H1 (cell line): ENCODE measurements at regions not wholly inside any gene's neighbourhood (a gene's known extent, or its start where the extent isn't known, plus 50 kb on each side); places are given as distances from the start of the nearest gene placed in this dataset.

ENCODE experiments used
- CTCF ChIA-PET: fragments of 300-600 bp; sonication (Branson Sonifier 250); formaldehyde crosslinking; loops from one replicate; lab custom pipeline; 2021; ENCODE audit not compliant: partially characterized antibody; lab: Charles Lee
- POLR2A ChIA-PET: fragments of 300-600 bp; sonication (Branson Sonifier 250); formaldehyde crosslinking; loops from one replicate; lab custom pipeline; 2021; ENCODE audit warnings: inconsistent platforms; ENCODE audit not compliant: partially characterized antibody; lab: Charles Lee
- DNase-seq, 2 experiments: peaks; one replicate each; pipeline versions ENCODE4 v3.0.0 to v3.0.0-alpha.2; 2010 to 2022; ENCODE audit warnings: low spot score in 2 of 2, low read depth in 1 of 2, mixed read lengths in 1 of 2
- FAIRE-seq: peaks from 2 replicates; lab custom pipeline; 2011; peaks lifted over from hg19 to GRCh38; lab: Jason Lieb, UNC
- H2AFZ ChIP-seq: 2 replicates; pipeline ENCODE4 v1.8.1; 2012; ENCODE audit warnings: low read length, inconsistent platforms
- H2AK5ac ChIP-seq: 2 replicates; pipeline ENCODE4 v1.6.1; 2013; ENCODE audit warnings: low read depth, low read length
- H2BK120ac ChIP-seq: replicated peaks from 2 replicates; pipeline ENCODE3; 2013; ENCODE audit warnings: low read depth, low read length, inconsistent platforms
- H2BK12ac ChIP-seq: 2 replicates; pipeline ENCODE4 v1.6.1; 2013; ENCODE audit warnings: low read depth, low read length
- H2BK15ac ChIP-seq: 2 replicates; pipeline ENCODE4 v1.6.1; 2013; ENCODE audit warnings: low read length
- H2BK20ac ChIP-seq: 2 replicates; pipeline ENCODE4 v1.6.1; 2013; ENCODE audit warnings: low read length
- H2BK5ac ChIP-seq: 2 replicates; pipeline ENCODE4 v1.6.1; 2013; ENCODE audit warnings: low read depth, low read length
- H3K14ac ChIP-seq: 2 replicates; pipeline ENCODE4 v1.6.1; 2013; ENCODE audit warnings: inconsistent platforms; ENCODE audit not compliant: insufficient read length
- H3K18ac ChIP-seq: 2 replicates; pipeline ENCODE4 v1.6.1; 2013; ENCODE audit warnings: low read length; ENCODE audit errors: extremely low read depth
- H3K23ac ChIP-seq: 2 replicates; pipeline ENCODE4 v1.6.1; 2013; ENCODE audit warnings: inconsistent platforms; ENCODE audit not compliant: insufficient read length
- H3K23me2 ChIP-seq: 2 replicates; pipeline ENCODE4 v1.6.1; 2013; ENCODE audit warnings: low read depth, low read length
- H3K27ac ChIP-seq: 2 replicates; pipeline ENCODE4 v1.6.1; 2011; ENCODE audit warnings: low read depth, low read length, inconsistent platforms
- H3K27me3 ChIP-seq, 4 experiments: replicated peaks in 1 of 4; 1 replicate in 1 of 4; 2 replicates in 3 of 4; pipeline versions ENCODE4 v1.6.1 to v1.8.1; 2011 to 2013; ENCODE audit warnings: low read length in 3 of 4, mild to moderate bottlenecking in 3 of 4, inconsistent platforms in 2 of 4, mixed read lengths in 2 of 4, moderate library complexity in 1 of 4; ENCODE audit not compliant: control insufficient read depth in 3 of 4, insufficient read depth in 3 of 4; ENCODE audit errors: extremely low read depth in 1 of 4
- H3K36me3 ChIP-seq, 4 experiments: 2 replicates each; pipeline versions ENCODE4 v1.6.1 to v1.8.1; 2011 to 2013; ENCODE audit warnings: mild to moderate bottlenecking in 4 of 4, low read length in 3 of 4, moderate library complexity in 2 of 4, control low read depth in 1 of 4, inconsistent platforms in 1 of 4; ENCODE audit not compliant: insufficient read depth in 4 of 4, control insufficient read depth in 2 of 4
- H3K4ac ChIP-seq: replicated peaks from 2 replicates; pipeline ENCODE3; 2013; ENCODE audit warnings: low read length, low read depth, mixed read lengths, inconsistent platforms; ENCODE audit not compliant: insufficient read length
- H3K4me1 ChIP-seq, 4 experiments: replicated peaks in 1 of 4; 1 replicate in 1 of 4; 2 replicates in 3 of 4; pipeline versions ENCODE4 v1.6.1 to v1.8.1; 2011 to 2013; ENCODE audit warnings: low read length in 3 of 4, inconsistent platforms in 2 of 4, mixed read lengths in 1 of 4; ENCODE audit not compliant: insufficient read depth in 4 of 4, control insufficient read depth in 3 of 4
- H3K4me2 ChIP-seq, 2 experiments: 2 replicates each; pipeline versions ENCODE4 v1.6.1 to v1.8.1; 2011 to 2013; ENCODE audit warnings: low read depth in 2 of 2, low read length in 2 of 2, control low read depth in 1 of 2, inconsistent platforms in 1 of 2, mild to moderate bottlenecking in 1 of 2; ENCODE audit not compliant: insufficient read depth in 1 of 2
- H3K4me3 ChIP-seq, 4 experiments: fragments of 200-600, 300-600 bp in 1 of 4; sonication (generic), shearing (Covaris generic), sonication (Bioruptor Twin) in 1 of 4; 2 replicates each; pipeline versions ENCODE4 v1.5.1 to v1.8.1; 2011 to 2016; ENCODE audit warnings: low read length in 4 of 4, low read depth in 3 of 4, control low read depth in 2 of 4, inconsistent platforms in 2 of 4, mild to moderate bottlenecking in 2 of 4, mixed read lengths in 1 of 4, moderate library complexity in 1 of 4; ENCODE audit not compliant: insufficient read depth in 2 of 4; ENCODE audit errors: extremely low read depth in 1 of 4
- H3K56ac ChIP-seq: replicated peaks from 2 replicates; pipeline ENCODE3; 2013; ENCODE audit warnings: low read depth, mild to moderate bottlenecking, mixed read lengths, low read length, inconsistent platforms; ENCODE audit not compliant: insufficient read length
- H3K79me1 ChIP-seq: 2 replicates; pipeline ENCODE4 v1.6.1; 2013; ENCODE audit warnings: low read depth, low read length, control low read depth
- H3K79me2 ChIP-seq, 2 experiments: 2 replicates each; pipeline versions ENCODE4 v1.6.1 to v1.8.1; 2012 to 2013; ENCODE audit warnings: low read length in 2 of 2, mild to moderate bottlenecking in 2 of 2, inconsistent platforms in 1 of 2; ENCODE audit not compliant: insufficient read depth in 2 of 2, control insufficient read depth in 1 of 2
- H3K9ac ChIP-seq, 4 experiments: replicated peaks in 1 of 4; 1 replicate in 1 of 4; 2 replicates in 3 of 4; pipeline versions ENCODE4 v1.6.1 to v1.8.1; 2011 to 2013; ENCODE audit warnings: low read depth in 3 of 4, low read length in 3 of 4, control low read depth in 2 of 4, mild to moderate bottlenecking in 2 of 4, moderate library complexity in 2 of 4, inconsistent platforms in 1 of 4; ENCODE audit errors: extremely low read depth in 1 of 4
- H3K9me3 ChIP-seq, 2 experiments: 2 replicates each; pipeline versions ENCODE4 v1.6.1 to v1.8.1; 2012 to 2013; ENCODE audit warnings: mild to moderate bottlenecking in 2 of 2, moderate library complexity in 2 of 2, control low read depth in 1 of 2, inconsistent platforms in 1 of 2, low read depth in 1 of 2, low read length in 1 of 2, mixed read lengths in 1 of 2; ENCODE audit not compliant: insufficient read depth in 2 of 2
- H4K20me1 ChIP-seq, 2 experiments: replicated peaks in 1 of 2; 2 replicates each; pipeline versions ENCODE3 to v1.8.1; 2011 to 2013; ENCODE audit warnings: inconsistent platforms in 2 of 2, low read length in 2 of 2, mild to moderate bottlenecking in 1 of 2; ENCODE audit not compliant: insufficient read depth in 2 of 2, control insufficient read depth in 1 of 2
- H4K5ac ChIP-seq: 2 replicates; pipeline ENCODE4 v1.6.1; 2013; ENCODE audit warnings: low read length, low read depth, mixed read lengths, inconsistent platforms; ENCODE audit not compliant: insufficient read length
- H4K8ac ChIP-seq: 2 replicates; pipeline ENCODE4 v1.8.0; 2013; ENCODE audit warnings: mild to moderate bottlenecking, moderate library complexity, low read length, inconsistent platforms; ENCODE audit not compliant: insufficient read depth; ENCODE audit errors: extremely low read depth
- H4K91ac ChIP-seq: replicated peaks from 2 replicates; pipeline ENCODE3; 2013; ENCODE audit warnings: low read length, mixed read lengths, inconsistent platforms; ENCODE audit not compliant: insufficient read length
- CHD1 ChIP-seq: IDR thresholded peaks from 2 replicates; pipeline ENCODE4 v1.6.1; 2012; ENCODE audit warnings: low read depth, low read length, improper control_type of control experiment
- EZH2 ChIP-seq: fragments of 200-600 bp; sonication (generic); IDR thresholded peaks from 2 replicates; pipeline ENCODE4 v1.7.1; 2012; ENCODE audit warnings: low read depth, mild to moderate bottlenecking, moderate library complexity, low read length, inconsistent platforms; ENCODE audit not compliant: severe bottlenecking
- JUN ChIP-seq: IDR thresholded peaks from 2 replicates; pipeline ENCODE4 v1.6.1; 2011; ENCODE audit warnings: low read depth, mild to moderate bottlenecking, improper control_type of control experiment, low read length
- PHF8 ChIP-seq: fragments of 200-600 bp; sonication (generic); conservative IDR thresholded peaks from 2 replicates; pipeline ENCODE4 v1.7.1; 2012; ENCODE audit warnings: low read depth, mild to moderate bottlenecking, inconsistent platforms, low read length, moderate library complexity
- RAD21 ChIP-seq, 2 experiments: IDR thresholded peaks in 1 of 2; conservative IDR thresholded peaks in 1 of 2; 2 replicates each; pipeline ENCODE4 v1.6.1; 2011; ENCODE audit warnings: low read depth in 2 of 2, low read length in 2 of 2, improper control_type of control experiment in 1 of 2, inconsistent platforms in 1 of 2, mild to moderate bottlenecking in 1 of 2, moderate library complexity in 1 of 2
- RXRA ChIP-seq: IDR thresholded peaks from 2 replicates; pipeline ENCODE4 v1.6.1; 2011; ENCODE audit warnings: low read depth, mild to moderate bottlenecking, low read length, moderate library complexity; ENCODE audit not compliant: insufficient read depth
- SRF ChIP-seq: IDR thresholded peaks from 2 replicates; pipeline ENCODE4 v1.6.1; 2011; ENCODE audit warnings: mild to moderate bottlenecking, low read depth, low read length, moderate library complexity
- WGBS, 2 experiments: shearing (Covaris generic) in 1 of 2; methylation state at CpG; one replicate each; pipeline versions ENCODE4 v1.1.6 to v1.1.7; 2013 to 2015; ENCODE audit warnings: low lambda C conversion rate in 2 of 2, mixed read lengths in 2 of 2, inconsistent platforms in 1 of 2, low coverage in 1 of 2, missing lambda C conversion rate in 1 of 2; ENCODE audit not compliant: insufficient replicate concordance in 2 of 2, insufficient coverage in 1 of 2, insufficient read length in 1 of 2; ENCODE audit errors: extremely low coverage in 1 of 2, missing lambda C conversion rate in 1 of 2; 5-methylcytosine and 5-hydroxymethylcytosine counted together

- Histone ChIP-seq H3K56ac (no peak overlapping the region), H4K20me1 (no peaks in the 10 kb centered on the region), H2AFZ (no peak overlapping the region), H3K27ac (no peak overlapping the region), H2BK5ac (peak overlapping the region; percentile 61; the same call in 1 of the 2 replicates), H3K4me1 (peaks cover 0 to 21% (median 13%) of the 10 kb centered on the region in 4 experiments; a peak in 5 of 7 replicates), H3K9me3 (no peaks in the 10 kb centered on the region), H3K23me2 (no peaks in the 10 kb centered on the region), H3K9ac (no peak overlapping the region), H3K18ac (0 out of 2 replicates have a peak overlapping the region, but pooled peaks have one; percentile 49), H3K79me2 (no peaks in the 10 kb centered on the region), H3K14ac (no peak overlapping the region), H4K5ac (no peak overlapping the region), H4K91ac (no peak overlapping the region), H2BK120ac (no peak overlapping the region), H3K4ac (no peak overlapping the region), H3K36me3 (no peaks in the 10 kb centered on the region), H4K8ac (no peak overlapping the region), H2BK20ac (peak overlapping the region; percentile 21; the same call in 1 of the 2 replicates), H2BK15ac (no peak overlapping the region), H3K79me1 (no peaks in the 10 kb centered on the region), H3K27me3 (no peaks in the 10 kb centered on the region), H2BK12ac (peak overlapping the region; percentile 46; the same call in 1 of the 2 replicates), H2AK5ac (no peak overlapping the region), H3K4me3 (no peak overlapping the region), H3K23ac (no peak overlapping the region), H3K4me2 (no peak overlapping the region; a peak in 1 of 4 replicates)
- WGBS, 2 experiments = 82% methylated on average over 4 of the region's 4 CpGs; no CpG with 5 or more reads in 1 of the 2 experiments
- FAIRE-seq = no peak
- DNase-seq = no peak
- CTCF ChIA-PET = interaction anchor here (0.8 kb wide), 1 partner anchor 19 kb away, joined by 3 read pairs; no protein-coding TSS in a partner anchor
- TF ChIP-seq CHD1 (no peak), EZH2 (no peak), PHF8 (no peak), RXRA (no peak), RAD21 (IDR thresholded peaks at IDR 0.05 in 1 of 2, conservative IDR thresholded peaks at IDR 0.05 in 1 of 2; ENCODE audit: low read depth in 2 of 2, low read length in 2 of 2) (no peak), JUN (no peak), SRF (no peak)
- POLR2A ChIA-PET = interaction anchor here (1.2 kb wide), 1 partner anchor 52 kb away, joined by 3 read pairs; no protein-coding TSS in a partner anchor
These were observed 70.6 kb upstream of the SLC44A1 start for GRCh38 chr9:105173826-105174225.
